Panc1 (cell line): ENCODE measurements at regions not wholly inside any gene's neighbourhood (a gene's known extent, or its start where the extent isn't known, plus 50 kb on each side); places are given as distances from the start of the nearest gene placed in this dataset.

Source experiments
- ATAC-seq: fragments of 200-7000 bp; cut with Tn5 transposase; 2 replicates; pipeline ENCODE4 v1.9.1; 2020; ENCODE audit warnings: mild to moderate bottlenecking, moderate library complexity
- BruUV-seq: library from RNA; stranded (reverse); fragments of 400-500 nt; replicated peaks from 2 replicates; lab custom pipeline; 2021; lab: Mats Ljungman, UMichigan
- CTCF ChIA-PET: fragments of 300-600 bp; sonication (Branson Sonifier 250); formaldehyde crosslinking; loops from one replicate; lab custom pipeline; 2022; ENCODE audit warnings: antibody characterized with exemption; lab: Charles Lee
- POLR2A ChIA-PET: fragments of 300-600 bp; sonication (Branson Sonifier 250); formaldehyde crosslinking; loops from one replicate; lab custom pipeline; 2022; ENCODE audit warnings: antibody characterized with exemption; lab: Charles Lee
- DNase-seq: peaks from one replicate; pipeline ENCODE4 v3.0.0-alpha.2; 2010; ENCODE audit warnings: low read depth, low spot score
- H3K27ac ChIP-seq: 2 replicates; pipeline ENCODE4 v1.5.1; 2011; ENCODE audit warnings: mild to moderate bottlenecking, low read length, inconsistent platforms
- H3K27me3 ChIP-seq: fragments of 200-500 bp; sonication (Bioruptor generic); 2 replicates; pipeline ENCODE4 v1.6.0; 2014; ENCODE audit warnings: low read length, inconsistent platforms; ENCODE audit not compliant: control insufficient read depth, insufficient read depth
- H3K36me3 ChIP-seq: fragments of 200-500 bp; sonication (Bioruptor generic); 2 replicates; pipeline ENCODE4 v1.5.1; 2014; ENCODE audit warnings: inconsistent platforms, mild to moderate bottlenecking, low read length, moderate library complexity; ENCODE audit not compliant: control insufficient read depth, insufficient read depth
- H3K4me1 ChIP-seq: 2 replicates; pipeline ENCODE4 v1.5.1; 2011; ENCODE audit warnings: inconsistent platforms, mild to moderate bottlenecking, low read length, moderate library complexity; ENCODE audit not compliant: control insufficient read depth, insufficient read depth
- H3K4me3 ChIP-seq, 2 experiments: 2 replicates each; pipeline ENCODE4 v1.5.1; 2011 to 2012; ENCODE audit warnings: low read depth in 2 of 2, low read length in 2 of 2, mild to moderate bottlenecking in 2 of 2, inconsistent platforms in 1 of 2, moderate library complexity in 1 of 2
- H3K9me3 ChIP-seq: fragments of 200-500 bp; sonication (Bioruptor generic); 2 replicates; pipeline ENCODE4 v1.5.1; 2014; ENCODE audit warnings: low read depth, mild to moderate bottlenecking, inconsistent platforms, low read length, moderate library complexity; ENCODE audit not compliant: control insufficient read depth, insufficient read depth
- CTCF ChIP-seq: fragments of 450-650 bp; IDR thresholded peaks from 2 replicates; pipeline ENCODE4 v1.5.1; 2017; ENCODE audit warnings: mild to moderate bottlenecking
- POLR2AphosphoS5 ChIP-seq: IDR thresholded peaks from 2 replicates; pipeline ENCODE4 v1.6.1; 2012; ENCODE audit warnings: mild to moderate bottlenecking, low read depth, low read length, moderate library complexity
- SIN3A ChIP-seq: IDR thresholded peaks from 2 replicates; pipeline ENCODE4 v1.6.1; 2012; ENCODE audit warnings: low read depth, mild to moderate bottlenecking, low read length, moderate library complexity, borderline replicate concordance; ENCODE audit not compliant: insufficient read depth
- TCF7L2 ChIP-seq: IDR thresholded peaks from 2 replicates; pipeline ENCODE4 v1.6.1; 2011; ENCODE audit warnings: mild to moderate bottlenecking, low read depth, low read length, inconsistent platforms
- in situ Hi-C: cut with HindIII; loops from 2 replicates; pipeline ENCODE4 v1.10.0; 2016; ENCODE audit warnings: low sequenced_read_pairs, low pct_unique_long_range_greater_than_20kb
- intact Hi-C: fragments of 100-400 bp; cut with micrococcal nuclease; formaldehyde crosslinking; loops from one replicate; pipeline ENCODE4 v1.10.0; 2022; ENCODE audit not compliant: unreplicated experiment
- TF ChIP-seq, protein P1 (sequence below), 2 experiments: IDR thresholded peaks; 2 replicates each; pipeline ENCODE4 v1.6.1; 2011 to 2012; ENCODE audit warnings: low read depth in 2 of 2, control low read depth in 1 of 2, low read length in 1 of 2, mild to moderate bottlenecking in 1 of 2, moderate library complexity in 1 of 2; ENCODE audit not compliant: insufficient read depth in 1 of 2

- no TSS peak for BruUV-seq
- ATAC-seq, result no peak
- CTCF ChIA-PET, result no interaction called here
- in situ Hi-C loops, result no loop called here
- TF ChIP-seq CTCF, result no peak
- no peak for TF ChIP-seq TCF7L2
- TF ChIP-seq SIN3A, result no peak
- TF ChIP-seq, protein P1, sequence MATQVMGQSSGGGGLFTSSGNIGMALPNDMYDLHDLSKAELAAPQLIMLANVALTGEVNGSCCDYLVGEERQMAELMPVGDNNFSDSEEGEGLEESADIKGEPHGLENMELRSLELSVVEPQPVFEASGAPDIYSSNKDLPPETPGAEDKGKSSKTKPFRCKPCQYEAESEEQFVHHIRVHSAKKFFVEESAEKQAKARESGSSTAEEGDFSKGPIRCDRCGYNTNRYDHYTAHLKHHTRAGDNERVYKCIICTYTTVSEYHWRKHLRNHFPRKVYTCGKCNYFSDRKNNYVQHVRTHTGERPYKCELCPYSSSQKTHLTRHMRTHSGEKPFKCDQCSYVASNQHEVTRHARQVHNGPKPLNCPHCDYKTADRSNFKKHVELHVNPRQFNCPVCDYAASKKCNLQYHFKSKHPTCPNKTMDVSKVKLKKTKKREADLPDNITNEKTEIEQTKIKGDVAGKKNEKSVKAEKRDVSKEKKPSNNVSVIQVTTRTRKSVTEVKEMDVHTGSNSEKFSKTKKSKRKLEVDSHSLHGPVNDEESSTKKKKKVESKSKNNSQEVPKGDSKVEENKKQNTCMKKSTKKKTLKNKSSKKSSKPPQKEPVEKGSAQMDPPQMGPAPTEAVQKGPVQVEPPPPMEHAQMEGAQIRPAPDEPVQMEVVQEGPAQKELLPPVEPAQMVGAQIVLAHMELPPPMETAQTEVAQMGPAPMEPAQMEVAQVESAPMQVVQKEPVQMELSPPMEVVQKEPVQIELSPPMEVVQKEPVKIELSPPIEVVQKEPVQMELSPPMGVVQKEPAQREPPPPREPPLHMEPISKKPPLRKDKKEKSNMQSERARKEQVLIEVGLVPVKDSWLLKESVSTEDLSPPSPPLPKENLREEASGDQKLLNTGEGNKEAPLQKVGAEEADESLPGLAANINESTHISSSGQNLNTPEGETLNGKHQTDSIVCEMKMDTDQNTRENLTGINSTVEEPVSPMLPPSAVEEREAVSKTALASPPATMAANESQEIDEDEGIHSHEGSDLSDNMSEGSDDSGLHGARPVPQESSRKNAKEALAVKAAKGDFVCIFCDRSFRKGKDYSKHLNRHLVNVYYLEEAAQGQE (IDR thresholded peaks at IDR 0.05; ENCODE audit: insufficient read depth in 1 of 2, low read depth in 2 of 2, low read length in 1 of 2), result no peak
- TF ChIP-seq POLR2AphosphoS5, result no peak
- DNase-seq, result no peak
- H3K4me3 ChIP-seq, result no peak overlapping the region
- no peak overlapping the region for H3K27ac ChIP-seq
- H3K4me1 ChIP-seq, result no peaks in the 10 kb centered on the region
- H3K27me3 ChIP-seq, result no peaks in the 10 kb centered on the region
- intact Hi-C loops, result no loop called here
- H3K9me3 ChIP-seq, result no peaks in the 10 kb centered on the region
- POLR2A ChIA-PET, result no interaction called here
- no peaks in the 10 kb centered on the region for H3K36me3 ChIP-seq
These were observed 84.0 kb upstream of the ATP6AP2 start for GRCh38 chrX:40496728-40497127.

- CTCF ChIA-PET, result no interaction called here
- POLR2A ChIA-PET, result no interaction called here
- in situ Hi-C loops, result no loop called here
- DNase-seq, result no peak
- Histone ChIP-seq H3K4me1 (no peaks in the 10 kb centered on the region), H3K36me3 (no peaks in the 10 kb centered on the region), H3K27ac (no peak overlapping the region), H3K27me3 (no peaks in the 10 kb centered on the region), H3K9me3 (no peaks in the 10 kb centered on the region), H3K4me3 (no peak overlapping the region)
- BruUV-seq, result no TSS peak
- intact Hi-C loops, result no loop called here
- TF ChIP-seq SIN3A (no peak), POLR2AphosphoS5 (no peak), CTCF (no peak), TCF7L2 (no peak)
- TF ChIP-seq, protein P1 (IDR thresholded peaks at IDR 0.05; ENCODE audit: insufficient read depth in 1 of 2, low read depth in 2 of 2, low read length in 1 of 2), result no peak
- ATAC-seq, result no peak
These were observed 85.1 kb upstream of the ATP6AP2 start for GRCh38 chrX:40495659-40496058.
